ENCODE measurements at regions not wholly inside any gene's neighbourhood (a gene's known extent, or its start where the extent isn't known, plus 50 kb on each side); places are given as distances from the start of the nearest gene placed in this dataset.

DNA sequence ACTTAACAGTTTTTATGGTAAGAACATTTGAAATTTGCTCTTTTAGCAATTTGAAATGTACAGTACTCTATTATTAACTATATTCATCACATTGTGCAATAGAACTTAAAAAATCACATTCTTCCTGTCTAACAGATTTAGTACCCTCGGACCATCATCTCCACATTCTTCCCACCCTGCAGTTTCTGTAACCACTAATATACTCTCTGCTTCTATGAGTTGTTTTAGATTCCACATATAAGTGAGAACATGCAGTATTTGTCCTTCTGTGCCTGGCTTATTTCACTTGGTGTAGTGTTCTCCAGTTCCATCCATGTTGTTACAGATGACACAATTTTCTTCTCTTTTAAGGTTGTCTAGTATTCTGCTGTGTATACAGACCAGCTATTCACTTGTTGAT lies 88.9 kb upstream of the SEC61G start:
- DNase-seq (ENCODE audit: low read depth): no peak

DNA sequence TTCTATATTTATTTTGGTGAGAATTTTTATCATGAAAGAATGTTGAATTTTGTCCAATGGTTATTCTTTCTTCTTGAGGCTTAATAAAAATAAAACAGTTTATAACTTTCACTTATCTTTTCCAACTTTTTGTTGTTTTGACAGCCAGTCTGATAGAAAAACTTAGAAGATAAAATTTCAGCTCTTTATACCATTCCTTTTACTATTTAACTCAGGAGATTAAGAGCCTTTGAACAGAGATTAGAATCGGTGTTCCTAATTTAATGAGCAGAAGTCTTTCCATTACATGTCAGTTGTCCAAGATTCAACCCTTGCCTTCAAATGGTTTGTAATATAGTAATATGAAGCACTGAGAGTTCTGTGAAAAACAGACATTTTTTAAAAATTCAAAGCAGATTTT lies 97.8 kb upstream of the SEC61G start:
- DNase-seq (ENCODE audit: low read depth): no peak

DNA sequence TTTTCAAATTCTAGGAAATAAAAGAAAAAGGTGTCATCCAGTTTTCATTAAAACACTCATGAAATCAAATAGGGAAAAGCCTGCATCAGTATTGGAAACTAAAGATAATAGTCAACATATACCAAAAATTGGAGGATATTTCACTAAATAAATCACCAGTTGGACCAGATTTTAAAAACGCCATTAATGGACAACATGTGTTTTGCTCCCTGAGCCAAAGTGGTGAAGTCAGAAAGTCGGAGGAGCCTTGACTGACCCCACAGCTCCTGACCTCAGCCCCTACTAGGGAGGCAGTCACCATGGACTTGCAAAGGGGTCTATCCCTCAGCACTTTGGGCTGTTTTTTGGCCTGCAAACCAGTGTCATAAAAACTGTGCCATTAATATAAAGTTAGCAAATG lies 98.3 kb upstream of the SEC61G start:
- no peak for DNase-seq (ENCODE audit: low read depth)

DNA sequence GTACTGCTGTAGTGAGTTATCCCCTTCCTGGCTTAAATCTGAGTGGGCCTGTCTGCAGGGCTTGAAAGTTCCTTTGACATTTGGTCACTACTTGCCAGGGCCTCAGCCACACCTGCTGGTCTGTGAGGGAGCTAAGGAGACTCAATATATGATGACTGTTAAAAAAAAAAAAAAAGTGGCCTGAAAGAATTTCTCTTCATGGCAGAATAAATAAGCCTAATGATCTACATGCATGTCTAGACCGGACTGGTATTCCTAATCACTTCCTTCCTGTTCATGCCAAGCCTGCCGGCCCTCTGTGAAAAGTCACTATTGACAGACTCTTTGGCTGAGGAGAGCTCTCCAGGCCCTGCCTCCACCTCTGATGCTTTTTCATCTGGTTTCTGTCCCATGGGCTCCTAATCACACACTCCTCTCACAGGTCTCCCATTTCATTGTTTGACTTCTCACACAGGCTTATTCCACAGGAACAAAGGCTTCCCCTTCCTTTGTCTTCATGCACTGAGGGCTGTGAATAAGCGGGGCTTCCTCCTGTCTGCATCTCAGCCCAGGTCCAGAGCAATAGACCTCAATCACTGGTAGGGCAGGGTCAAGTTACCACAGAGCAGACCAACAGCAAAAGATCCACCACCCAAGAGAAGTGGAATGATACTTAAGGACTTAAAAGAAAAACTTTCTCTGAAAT lies 99.1 kb upstream of the SEC61G start:
- DNase-seq (ENCODE audit: low read depth): no peak

DNA sequence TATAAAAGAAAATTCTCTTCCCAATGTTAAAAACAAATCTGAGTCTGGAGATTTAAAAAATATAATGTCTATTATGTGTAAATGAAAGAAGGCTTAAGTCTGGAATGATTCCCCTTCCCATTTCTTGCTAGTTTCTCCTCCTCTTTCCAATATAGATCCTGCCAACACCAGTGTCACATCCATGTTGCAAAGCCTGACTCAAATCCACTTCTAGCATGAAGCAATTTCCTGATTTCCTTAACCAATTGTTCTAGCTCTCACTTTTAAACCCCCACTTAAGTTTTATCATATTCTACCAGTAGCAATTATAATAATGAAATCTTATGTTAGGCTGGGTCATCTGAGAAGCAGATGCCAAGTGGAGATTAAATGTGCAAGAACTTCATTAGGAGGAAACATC lies 100.1 kb upstream of the SEC61G start:
- DNase-seq (ENCODE audit: low read depth): no peak

DNA sequence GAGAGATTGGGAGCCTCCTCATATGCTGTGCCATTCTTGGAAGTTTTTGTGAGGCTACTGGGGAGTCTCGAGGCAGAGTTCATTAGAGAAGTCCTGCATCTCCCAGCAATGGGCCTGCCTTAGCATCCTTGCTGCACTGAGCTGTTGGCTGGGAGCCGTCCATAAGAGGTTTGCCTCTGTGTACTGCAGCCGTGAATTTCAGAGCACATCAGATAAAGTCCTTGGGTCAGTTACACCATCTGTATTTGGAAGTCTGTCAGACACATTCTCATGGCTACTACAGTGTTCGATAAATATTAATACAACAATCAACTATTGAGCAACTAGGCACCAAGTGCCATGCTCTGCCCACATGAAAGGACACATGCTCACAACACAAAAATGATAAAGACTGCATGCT lies 100.5 kb upstream of the SEC61G start:
- no peak for DNase-seq (ENCODE audit: low read depth)

DNA sequence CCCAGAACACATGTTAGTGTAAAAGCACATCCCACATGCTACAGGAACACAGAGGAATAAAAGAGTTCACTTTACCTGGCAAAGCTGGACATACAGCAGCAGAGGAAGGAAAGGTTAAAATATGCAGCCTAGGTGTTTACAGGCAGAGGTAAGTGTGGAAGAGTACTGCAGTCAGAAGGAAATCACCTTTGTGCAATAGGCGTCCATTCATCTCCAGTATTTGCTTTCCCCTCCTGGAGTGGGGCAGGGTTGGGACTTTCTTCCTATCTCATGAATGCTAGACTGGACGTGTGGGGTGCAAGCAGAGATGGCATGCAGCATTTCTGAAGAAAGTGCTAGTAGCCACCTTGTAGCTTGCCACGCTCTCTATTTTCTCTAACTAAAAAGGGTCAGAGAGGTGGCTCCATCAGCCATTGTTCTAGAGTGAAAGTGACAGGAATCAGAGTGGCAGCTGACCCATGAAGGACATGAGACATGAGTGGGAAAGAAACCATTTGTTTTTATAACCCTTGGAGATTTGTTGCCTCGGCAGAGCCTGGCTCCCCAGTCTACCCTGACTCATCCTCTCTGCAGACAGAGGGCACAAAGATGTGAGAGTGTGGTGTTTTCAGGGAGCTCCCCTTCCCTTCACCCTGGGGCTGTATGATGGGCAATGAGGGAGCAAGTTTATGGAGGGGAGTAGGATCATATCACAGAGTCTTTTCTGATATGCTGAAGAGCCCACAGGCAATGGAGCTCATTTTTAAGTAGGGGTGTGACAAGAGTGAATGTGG lies 101.2 kb upstream of the SEC61G start:
- DNase-seq (ENCODE audit: low read depth): no peak

DNA sequence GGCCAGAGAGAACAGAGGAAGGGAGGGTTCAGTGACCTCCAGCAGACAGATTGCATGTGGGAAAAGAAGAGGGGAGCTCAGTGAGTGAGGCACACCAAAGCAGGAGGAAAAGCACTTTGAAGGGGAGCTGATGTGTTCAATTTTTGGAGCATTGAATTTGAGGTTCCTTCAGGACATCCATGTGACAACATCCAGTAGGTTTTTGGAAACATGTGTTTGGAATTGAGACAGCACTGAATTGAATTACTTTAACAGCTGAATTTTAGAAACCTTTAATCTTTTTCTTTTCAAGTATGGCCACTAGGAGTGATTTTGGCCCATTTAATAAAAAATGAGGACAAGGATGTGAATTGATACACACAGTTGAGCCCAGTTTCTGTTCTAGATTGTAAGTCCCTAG lies 101.8 kb upstream of the SEC61G start:
- no peak for DNase-seq (ENCODE audit: low read depth)

DNA sequence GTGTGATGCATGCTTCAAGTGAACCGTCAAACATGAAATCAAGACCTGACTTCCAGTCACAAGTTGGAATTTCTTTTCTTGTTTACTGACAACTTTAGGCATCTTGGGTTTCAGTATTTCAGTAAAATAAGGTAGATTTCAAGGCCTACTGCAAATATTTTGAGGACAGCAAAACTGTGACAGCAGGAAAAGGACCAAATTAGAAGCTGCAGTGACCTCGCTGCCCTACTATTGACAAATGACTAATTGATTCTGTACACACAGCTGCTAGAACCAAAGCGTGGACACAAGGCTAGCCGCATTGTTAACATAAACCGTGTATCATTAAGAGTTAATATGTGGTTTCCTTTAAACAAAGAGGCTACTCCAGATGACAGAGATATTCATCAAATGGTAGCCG lies 105.7 kb upstream of the SEC61G start:
- DNase-seq (ENCODE audit: low read depth): no peak

DNA sequence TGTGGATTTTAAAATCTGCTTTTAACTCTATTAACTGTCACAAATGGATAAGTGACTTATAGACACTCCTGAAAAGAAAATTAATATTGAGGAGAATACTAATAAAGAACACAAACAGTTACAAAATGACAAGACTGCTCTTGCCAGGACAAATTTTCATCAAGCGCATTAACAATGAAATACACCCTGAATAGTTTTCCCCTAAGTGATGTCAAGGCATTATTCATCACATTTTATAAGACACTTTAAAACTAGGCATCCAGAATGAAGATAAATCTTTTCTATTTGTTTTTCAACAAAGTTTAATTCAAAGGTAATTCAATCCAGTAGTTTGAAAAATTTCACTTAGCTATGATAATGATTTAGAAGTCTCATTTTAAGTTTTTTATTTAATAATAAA lies 110.5 kb upstream of the SEC61G start:
- no peak for DNase-seq (ENCODE audit: low read depth)

DNA sequence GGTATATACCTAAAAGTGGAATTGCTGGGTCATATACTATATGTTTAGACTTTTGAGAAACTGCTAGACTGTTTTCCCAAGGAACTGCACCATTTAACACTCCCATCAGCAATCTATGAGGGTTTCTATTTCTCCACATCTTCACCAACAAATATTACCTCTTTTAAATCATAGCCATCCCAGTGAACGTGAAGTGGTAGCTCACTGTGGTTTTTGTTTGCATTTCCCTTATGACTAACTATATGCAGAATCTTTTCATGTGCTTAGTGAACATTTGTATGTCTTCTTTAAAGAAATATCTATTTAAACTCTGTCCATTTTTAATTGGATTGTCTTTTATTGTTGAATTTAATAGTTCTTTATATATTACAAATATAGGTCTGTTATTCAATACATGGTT lies 115.8 kb upstream of the SEC61G start:
- DNase-seq (ENCODE audit: low read depth): no peak

DNA sequence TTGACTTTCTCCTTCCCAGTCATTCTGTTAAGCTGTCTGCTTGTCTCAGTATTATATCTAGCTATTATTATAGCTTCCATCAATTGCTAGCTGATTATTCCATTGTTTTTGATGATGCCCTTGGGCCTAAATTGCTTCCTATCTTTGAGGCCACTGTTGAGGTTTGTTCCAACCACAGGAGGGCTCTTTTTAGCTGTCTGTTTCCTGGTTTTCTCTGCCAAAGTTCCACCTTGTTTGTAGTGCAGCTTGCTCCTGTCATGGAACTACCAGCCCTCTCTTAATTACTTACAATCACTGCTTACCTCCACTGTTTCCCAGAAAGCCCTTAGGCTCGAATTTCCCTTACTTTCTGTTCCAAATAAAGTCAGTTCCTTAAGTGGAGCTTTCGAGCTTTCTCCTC lies 118.7 kb upstream of the SEC61G start:
- DNase-seq (ENCODE audit: low read depth): no peak

DNA sequence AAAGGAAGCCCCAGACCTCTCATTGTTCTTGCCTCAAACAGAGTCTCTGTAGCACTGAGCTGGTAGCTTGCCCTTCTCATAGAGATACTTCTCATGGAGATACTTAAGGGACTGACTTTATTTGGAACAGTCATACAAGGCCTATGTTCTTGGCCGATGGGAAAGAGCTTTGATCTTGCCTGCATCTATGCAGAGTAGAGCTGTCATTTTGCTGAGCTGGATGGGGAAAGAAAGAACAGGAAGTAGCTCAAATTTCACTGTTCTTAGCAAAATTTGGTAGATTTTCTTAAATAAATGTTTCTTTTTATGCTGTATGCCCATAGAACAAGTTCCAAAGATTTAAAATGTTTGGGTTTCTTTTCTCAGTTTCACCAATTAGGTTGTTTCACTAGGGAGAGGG lies 119.3 kb upstream of the SEC61G start:
- no peak for DNase-seq (ENCODE audit: low read depth)

DNA sequence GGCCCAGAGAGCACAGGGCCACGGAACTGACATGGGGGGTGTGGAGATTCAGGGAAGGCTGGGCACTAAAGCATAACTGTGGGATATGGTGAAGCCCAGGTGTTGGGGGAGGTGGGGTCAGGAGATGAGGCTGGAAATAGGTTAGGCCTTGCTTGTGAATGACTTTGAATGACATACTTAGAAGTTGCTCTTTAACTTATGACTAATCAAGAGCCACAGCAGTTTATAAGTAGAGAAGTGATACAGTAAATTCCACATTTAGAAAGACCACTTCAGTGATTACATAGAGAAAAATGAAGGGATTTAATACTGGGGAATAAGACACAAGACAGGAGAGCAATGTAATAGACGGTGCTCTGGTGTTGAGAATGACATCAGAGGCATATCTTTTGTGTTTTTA lies 120.8 kb upstream of the SEC61G start:
- DNase-seq (ENCODE audit: low read depth): no peak

DNA sequence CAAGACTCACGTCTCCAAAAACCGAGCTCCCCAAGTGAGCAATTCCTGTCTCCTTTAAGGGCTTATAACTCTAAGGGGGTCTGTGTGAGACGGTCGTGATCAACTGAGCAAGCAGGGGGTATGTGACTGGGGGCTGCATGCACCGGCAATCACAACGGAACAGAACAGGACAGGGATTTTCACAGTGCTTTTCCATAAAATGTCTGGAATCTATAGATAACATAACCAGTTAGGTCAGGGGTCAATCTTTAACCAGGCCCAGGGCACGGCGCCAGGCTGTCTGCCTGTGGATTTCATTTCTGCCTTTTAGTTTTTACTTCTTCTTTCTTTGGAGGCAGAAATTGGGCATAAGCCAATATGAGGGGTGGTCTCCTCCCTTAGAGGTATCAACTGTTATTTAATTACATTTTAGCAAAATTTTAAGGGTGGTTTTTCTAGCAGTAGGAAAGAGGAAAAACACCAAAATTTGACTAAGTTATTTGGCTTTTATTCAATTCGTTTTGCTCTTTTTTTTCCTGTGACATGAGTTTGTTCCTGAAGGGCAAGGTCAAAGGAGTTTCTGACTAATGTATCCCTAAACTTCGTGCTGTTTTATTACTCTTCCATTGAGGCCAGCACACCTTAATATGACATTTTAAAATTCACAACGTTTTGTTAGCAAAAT lies 121.4 kb upstream of the SEC61G start:
- DNase-seq (ENCODE audit: low read depth): no peak

DNA sequence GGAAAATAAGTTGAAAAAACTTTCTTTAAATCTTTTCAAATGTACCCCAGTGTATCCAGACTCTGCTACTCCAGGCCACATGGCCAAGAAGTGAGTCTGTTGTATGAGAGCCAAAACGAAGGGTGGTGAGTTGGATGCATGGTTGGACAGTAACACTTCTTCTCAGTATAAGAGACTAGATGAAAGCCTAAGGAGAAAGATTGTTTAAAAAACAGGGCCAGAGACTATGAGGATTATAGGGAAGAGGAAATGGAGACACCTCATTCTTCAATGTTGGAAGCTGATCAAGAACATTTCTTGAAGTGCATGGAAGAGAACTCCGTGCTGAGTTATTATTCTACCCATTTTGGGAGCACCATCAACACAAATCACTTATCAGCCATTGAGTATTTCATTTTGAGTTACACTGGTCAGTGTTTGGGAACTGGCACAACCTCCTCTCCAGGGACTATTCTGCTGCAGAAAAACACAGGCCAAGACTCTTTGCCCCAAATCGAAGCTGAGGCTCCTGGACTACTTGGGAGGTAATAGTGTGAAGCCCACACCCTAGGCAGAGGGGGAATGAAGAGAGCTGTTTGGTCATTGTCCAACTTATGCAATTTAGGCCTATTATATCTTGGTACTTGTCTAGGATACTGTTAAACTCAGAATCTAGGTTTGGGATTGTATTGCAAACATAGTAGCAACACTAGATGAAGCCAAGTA lies 123.0 kb upstream of the SEC61G start:
- DNase-seq (ENCODE audit: low read depth): no peak

DNA sequence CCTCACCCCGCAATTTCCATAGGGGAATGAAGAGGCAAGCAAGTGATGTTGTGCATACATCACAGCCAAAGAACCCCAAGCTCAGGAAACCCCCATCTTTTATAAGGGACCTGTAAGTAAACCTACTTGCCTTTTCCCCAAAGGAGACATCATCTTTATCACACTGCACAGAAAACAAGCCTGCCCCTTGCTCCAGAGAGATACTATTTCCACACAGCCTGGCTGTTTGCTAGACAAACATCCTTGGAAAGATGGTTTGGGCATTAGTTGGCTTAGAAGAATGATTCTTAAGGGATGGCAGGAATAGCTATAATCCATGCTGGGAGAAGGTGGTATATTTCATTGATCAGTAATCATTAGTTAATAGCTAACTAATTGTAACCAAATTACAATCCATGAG lies 123.7 kb upstream of the SEC61G start:
- no peak for DNase-seq (ENCODE audit: low read depth)

DNA sequence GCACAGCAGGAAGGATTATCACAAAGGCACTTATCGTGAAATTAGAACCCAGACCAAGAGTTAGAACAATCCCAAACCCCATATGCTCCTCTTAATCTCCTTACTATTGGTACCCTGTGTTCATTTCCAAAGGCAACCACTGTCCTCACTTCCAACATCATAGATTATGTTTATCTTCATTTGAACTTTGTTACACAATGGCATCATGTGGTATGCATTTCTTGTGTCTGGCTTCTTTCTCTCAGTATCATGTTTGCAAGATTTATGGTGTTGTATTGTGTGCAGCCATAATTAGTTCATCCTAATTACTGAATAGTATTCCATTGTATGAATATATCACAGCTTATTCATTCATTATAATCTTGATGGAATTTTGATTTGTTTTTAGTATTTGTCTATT lies 124.6 kb upstream of the SEC61G start:
- DNase-seq (ENCODE audit: low read depth): no peak

DNA sequence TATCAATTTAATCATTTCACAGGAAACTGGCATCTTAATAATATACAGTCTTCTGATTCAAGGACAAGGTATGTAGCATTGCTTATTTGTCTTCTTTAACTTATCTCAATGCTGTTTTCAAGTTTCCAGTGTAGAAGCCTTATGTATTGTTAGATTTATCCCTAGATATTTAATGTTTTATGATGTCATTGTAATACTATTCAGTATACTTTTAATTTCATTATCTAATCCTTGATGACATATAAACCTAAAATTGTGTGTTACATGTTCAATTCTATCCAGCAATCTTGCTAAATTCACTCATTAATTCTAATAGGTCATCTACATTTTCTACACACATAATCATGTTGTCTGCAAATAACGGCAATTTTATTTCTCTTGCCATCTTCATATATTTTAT lies 126.3 kb upstream of the SEC61G start:
- no peak for DNase-seq (ENCODE audit: low read depth)

DNA sequence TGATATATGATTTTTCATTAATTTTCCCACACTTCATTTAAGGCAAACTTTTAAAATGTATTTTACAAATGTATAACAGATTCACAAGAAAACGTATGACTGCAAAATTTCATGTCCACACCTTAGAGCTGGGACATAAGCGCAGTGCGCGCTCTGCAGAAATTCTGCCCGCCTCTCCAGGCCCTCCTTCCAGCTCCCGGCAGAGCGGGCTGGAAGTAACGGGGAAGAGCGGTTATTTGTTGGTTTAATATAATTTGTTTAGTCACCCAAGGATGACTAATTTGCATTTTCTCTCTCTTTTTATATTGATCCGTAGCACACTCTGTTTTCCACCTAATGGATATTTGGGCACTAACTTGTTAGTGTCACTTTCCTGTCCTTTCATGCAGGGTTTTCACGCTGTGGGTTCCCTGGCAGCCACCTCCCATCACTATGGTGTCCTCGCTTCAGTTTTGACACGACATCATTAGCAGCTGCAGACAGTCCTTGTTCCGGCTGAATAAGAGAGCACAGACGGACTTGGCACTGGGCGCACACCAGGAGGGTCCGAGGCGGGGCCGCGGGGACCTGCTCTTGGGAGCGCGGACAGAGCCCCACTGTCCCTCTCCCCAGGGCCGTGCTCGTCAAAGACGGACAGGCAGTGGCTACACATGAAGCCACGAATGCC lies 129.2 kb upstream of the SEC61G start:
- DNase-seq (ENCODE audit: low read depth): no peak

DNA sequence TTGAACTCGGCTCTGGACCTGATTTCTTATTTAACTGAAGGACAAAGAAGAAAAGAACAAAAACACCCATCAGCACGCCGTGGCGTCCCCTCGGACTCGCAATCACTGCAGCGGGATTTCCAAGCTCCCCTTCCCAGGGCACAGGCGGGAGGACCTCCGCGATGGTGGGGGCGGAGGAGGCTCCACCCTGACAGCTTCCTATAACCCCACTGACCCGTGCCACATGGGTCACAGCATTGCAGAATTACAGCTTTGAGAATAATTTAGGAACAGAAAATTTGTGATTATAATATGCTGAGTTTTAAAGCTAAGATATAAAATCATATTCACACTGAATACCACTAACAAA lies 129.7 kb upstream of the SEC61G start:
- no peak for DNase-seq (ENCODE audit: low read depth)

DNA sequence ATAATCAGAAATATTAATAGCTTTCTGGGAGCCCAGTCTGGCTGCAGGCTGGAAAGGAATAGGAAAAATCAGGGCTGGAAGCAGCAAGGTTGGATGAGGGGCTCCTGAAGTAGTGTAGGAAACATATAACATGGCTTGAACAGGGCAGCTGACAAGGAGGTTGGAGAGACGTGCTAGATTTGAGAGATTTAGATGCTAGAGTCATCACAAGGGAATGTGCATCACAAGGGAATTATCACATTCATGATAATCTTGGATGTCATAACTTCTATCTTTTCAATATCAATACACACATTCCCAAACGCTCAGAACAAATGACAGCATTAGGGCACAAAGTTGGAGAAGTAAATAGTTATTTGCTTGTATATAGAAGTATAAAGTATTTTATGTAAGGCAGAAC lies 120.9 kb upstream of the EGFR start:
- DNase-seq (ENCODE audit: low read depth): no peak

All from forelimb muscle (tissue), 1 donor.